ENCODE measurements at regions not wholly inside any gene's neighbourhood (a gene's known extent, or its start where the extent isn't known, plus 50 kb on each side); places are given as distances from the start of the nearest gene placed in this dataset.

DNA sequence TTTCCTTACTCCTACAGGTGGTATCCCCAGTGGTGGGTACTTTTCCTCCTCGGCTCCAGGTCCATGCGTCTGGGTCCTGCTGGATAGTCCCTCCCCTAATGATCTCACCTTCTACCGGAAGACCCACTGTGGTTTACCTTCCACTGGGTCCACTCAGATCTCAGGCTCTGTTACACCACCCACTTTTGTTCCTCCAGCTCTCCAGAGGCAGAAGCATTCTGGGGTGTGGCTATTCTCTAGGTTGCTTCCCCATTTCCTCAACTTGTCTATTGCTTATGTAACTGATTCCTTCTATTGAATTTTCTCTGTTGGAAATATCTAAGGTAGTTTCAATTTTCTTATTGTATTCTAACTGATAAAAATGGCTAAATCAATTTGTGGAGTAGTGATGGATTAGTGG lies 87.6 kb upstream of the GALNT5 start:
- TF ChIP-seq, protein P1, sequence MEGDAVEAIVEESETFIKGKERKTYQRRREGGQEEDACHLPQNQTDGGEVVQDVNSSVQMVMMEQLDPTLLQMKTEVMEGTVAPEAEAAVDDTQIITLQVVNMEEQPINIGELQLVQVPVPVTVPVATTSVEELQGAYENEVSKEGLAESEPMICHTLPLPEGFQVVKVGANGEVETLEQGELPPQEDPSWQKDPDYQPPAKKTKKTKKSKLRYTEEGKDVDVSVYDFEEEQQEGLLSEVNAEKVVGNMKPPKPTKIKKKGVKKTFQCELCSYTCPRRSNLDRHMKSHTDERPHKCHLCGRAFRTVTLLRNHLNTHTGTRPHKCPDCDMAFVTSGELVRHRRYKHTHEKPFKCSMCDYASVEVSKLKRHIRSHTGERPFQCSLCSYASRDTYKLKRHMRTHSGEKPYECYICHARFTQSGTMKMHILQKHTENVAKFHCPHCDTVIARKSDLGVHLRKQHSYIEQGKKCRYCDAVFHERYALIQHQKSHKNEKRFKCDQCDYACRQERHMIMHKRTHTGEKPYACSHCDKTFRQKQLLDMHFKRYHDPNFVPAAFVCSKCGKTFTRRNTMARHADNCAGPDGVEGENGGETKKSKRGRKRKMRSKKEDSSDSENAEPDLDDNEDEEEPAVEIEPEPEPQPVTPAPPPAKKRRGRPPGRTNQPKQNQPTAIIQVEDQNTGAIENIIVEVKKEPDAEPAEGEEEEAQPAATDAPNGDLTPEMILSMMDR (IDR thresholded peaks at IDR 0.05; ENCODE audit: low read depth, low read length) = no peak
- TF ChIP-seq EZH2phosphoT487 (IDR thresholded peaks at IDR 0.05; ENCODE audit: low read depth) = no peak
